ENCODE measurements at regions not wholly inside any gene's neighbourhood (a gene's known extent, or its start where the extent isn't known, plus 50 kb on each side); places are given as distances from the start of the nearest gene placed in this dataset.

- no peak overlapping the region for H3K27ac ChIP-seq (ENCODE audit: low read length)
- no peak overlapping the region for H2AFZ ChIP-seq (ENCODE audit: low read length)
- H3K4me2 ChIP-seq (ENCODE audit: low read depth, low read length): no peak overlapping the region
- no peaks in the 10 kb centered on the region for H3K4me1 ChIP-seq (ENCODE audit: low read length)
- no peaks in the 10 kb centered on the region for H3K9me3 ChIP-seq (replicated peaks; ENCODE audit: insufficient read depth, low read length)
- DNase-seq: no peak
- no peaks in the 10 kb centered on the region for H4K20me1 ChIP-seq (ENCODE audit: insufficient read depth, low read length)
- no peak overlapping the region for H3K4me3 ChIP-seq (ENCODE audit: low read length)
- no peaks in the 10 kb centered on the region for H3K36me3 ChIP-seq (replicated peaks; ENCODE audit: insufficient read depth, low read length)
- H3K79me2 ChIP-seq (ENCODE audit: low read length): no peaks in the 10 kb centered on the region
- TF ChIP-seq EZH2phosphoT487 (IDR thresholded peaks at IDR 0.05; ENCODE audit: low read length) (no peak), CTCF (IDR thresholded peaks at IDR 0.05; ENCODE audit: low read length) (no peak)
- no peaks in the 10 kb centered on the region for H3K9me2 ChIP-seq (replicated peaks; ENCODE audit: insufficient read depth, low read length)
- H3K9ac ChIP-seq (ENCODE audit: low read length): no peak overlapping the region
- H3F3A ChIP-seq (ENCODE audit: insufficient read depth, low read length): no peaks in the 10 kb centered on the region
- no peaks in the 10 kb centered on the region for H3K27me3 ChIP-seq (replicated peaks; ENCODE audit: insufficient read depth, low read length)
Measured at GRCh38 chr4:163077680-163078079, 89.0 kb downstream of the NAF1 start.

GRCh38 chr4:163072222-163072621 lies 94.5 kb downstream of the NAF1 start:
- Histone ChIP-seq H3K4me3 (ENCODE audit: low read length) (no peak overlapping the region), H3K9me2 (replicated peaks; ENCODE audit: insufficient read depth, low read length) (no peaks in the 10 kb centered on the region), H3K4me2 (ENCODE audit: low read depth, low read length) (no peak overlapping the region), H3K9ac (ENCODE audit: low read length) (no peak overlapping the region), H3K36me3 (replicated peaks; ENCODE audit: insufficient read depth, low read length) (no peaks in the 10 kb centered on the region), H3K9me3 (replicated peaks; ENCODE audit: insufficient read depth, low read length) (no peaks in the 10 kb centered on the region), H3K79me2 (ENCODE audit: low read length) (no peaks in the 10 kb centered on the region), H3K27me3 (replicated peaks; ENCODE audit: insufficient read depth, low read length) (no peaks in the 10 kb centered on the region), H3K4me1 (ENCODE audit: low read length) (no peaks in the 10 kb centered on the region), H2AFZ (ENCODE audit: low read length) (no peak overlapping the region), H3F3A (ENCODE audit: insufficient read depth, low read length) (no peaks in the 10 kb centered on the region), H3K27ac (ENCODE audit: low read length) (no peak overlapping the region), H4K20me1 (ENCODE audit: insufficient read depth, low read length) (no peaks in the 10 kb centered on the region)
- TF ChIP-seq EZH2phosphoT487 (IDR thresholded peaks at IDR 0.05; ENCODE audit: low read length) (no peak), EZH2 (optimal IDR thresholded peaks at IDR 0.05; ENCODE audit: low read depth, low read length) (no peak), CTCF (IDR thresholded peaks at IDR 0.05; ENCODE audit: low read length) (no peak)
- DNase-seq: no peak

- no peaks in the 10 kb centered on the region for H3K4me1 ChIP-seq (ENCODE audit: low read length)
- DNase-seq: no peak
- H3K9ac ChIP-seq (ENCODE audit: low read length): no peak overlapping the region
- H3K36me3 ChIP-seq (replicated peaks; ENCODE audit: insufficient read depth, low read length): no peaks in the 10 kb centered on the region
- H3F3A ChIP-seq (ENCODE audit: insufficient read depth, low read length): no peaks in the 10 kb centered on the region
- no peak overlapping the region for H3K27ac ChIP-seq (ENCODE audit: low read length)
- no peaks in the 10 kb centered on the region for H3K9me3 ChIP-seq (replicated peaks; ENCODE audit: insufficient read depth, low read length)
- H2AFZ ChIP-seq (ENCODE audit: low read length): no peak overlapping the region
- H3K4me3 ChIP-seq (ENCODE audit: low read length): no peak overlapping the region
- no peaks in the 10 kb centered on the region for H4K20me1 ChIP-seq (ENCODE audit: insufficient read depth, low read length)
- TF ChIP-seq EZH2 (optimal IDR thresholded peaks at IDR 0.05; ENCODE audit: low read depth, low read length) (no peak), EZH2phosphoT487 (IDR thresholded peaks at IDR 0.05; ENCODE audit: low read length) (no peak), CTCF (IDR thresholded peaks at IDR 0.05; ENCODE audit: low read length) (no peak)
- H3K79me2 ChIP-seq (ENCODE audit: low read length): no peaks in the 10 kb centered on the region
- H3K27me3 ChIP-seq (replicated peaks; ENCODE audit: insufficient read depth, low read length): no peaks in the 10 kb centered on the region
- no peak overlapping the region for H3K4me2 ChIP-seq (ENCODE audit: low read depth, low read length)
- H3K9me2 ChIP-seq (replicated peaks; ENCODE audit: insufficient read depth, low read length): no peaks in the 10 kb centered on the region
Measured at GRCh38 chr4:163071308-163071707, 95.4 kb downstream of the NAF1 start.
